Brain microvascular endothelial cell (primary cell): ENCODE measurements at regions not wholly inside any gene's neighbourhood (a gene's known extent, or its start where the extent isn't known, plus 50 kb on each side); places are given as distances from the start of the nearest gene placed in this dataset.
A peak's percentile ranks its signal among the peaks of the same experiment; 100 is the strongest.

ENCODE experiments used
- DNase-seq: peaks from one replicate; pipeline ENCODE4 v3.0.0-alpha.2; 2020
- H3K27ac ChIP-seq: fragments of 250-450 bp; sonication (Bioruptor Pico); 2 replicates; pipeline ENCODE4 v1.5.1; 2020; ENCODE audit warnings: mild to moderate bottlenecking, moderate library complexity
- H3K27me3 ChIP-seq: fragments of 250-450 bp; sonication (Bioruptor Pico); replicated peaks from 2 replicates; pipeline ENCODE4 v1.5.1; 2020; ENCODE audit warnings: mild to moderate bottlenecking
- H3K36me3 ChIP-seq: fragments of 250-450 bp; sonication (Bioruptor Pico); replicated peaks from 2 replicates; pipeline ENCODE4 v1.5.1; 2020; ENCODE audit warnings: mild to moderate bottlenecking
- H3K4me3 ChIP-seq: 2 replicates; pipeline ENCODE4 v1.5.1; 2011; ENCODE audit warnings: low read depth, mild to moderate bottlenecking, control low read depth, low read length, moderate library complexity
- CTCF ChIP-seq: IDR thresholded peaks from 2 replicates; pipeline ENCODE4 v1.5.1; 2011; ENCODE audit warnings: low read depth, mild to moderate bottlenecking, moderate library complexity, low read length, control low read depth, inconsistent platforms; ENCODE audit errors: missing control alignments
- in situ Hi-C: cut with HindIII; loops from 2 replicates; pipeline ENCODE4 v1.10.0; 2017; ENCODE audit warnings: low sequenced_read_pairs, low pct_ligation_motif_present

GRCh38 chr6:71197780-71198179 is 90.8 kb upstream of the OGFRL1 start:
- TF ChIP-seq CTCF, result no peak
- peak overlapping the region; percentile 73 for H3K27ac ChIP-seq
- in situ Hi-C loops, result loop anchor here (10.0 kb wide), 1 partner anchor 147 kb away; no protein-coding TSS in a partner anchor

GRCh38 chr6:71198908-71199307 is 89.7 kb upstream of the OGFRL1 start:
- no peak overlapping the region for H3K27ac ChIP-seq
- H3K36me3 ChIP-seq, result no peaks in the 10 kb centered on the region
- no peaks in the 10 kb centered on the region for H3K27me3 ChIP-seq
- in situ Hi-C loops, result loop anchor here (10.0 kb wide), 1 partner anchor 146 kb away; no protein-coding TSS in a partner anchor
- no peak for DNase-seq
- H3K4me3 ChIP-seq, result no peak overlapping the region
- TF ChIP-seq CTCF, result no peak

More at GRCh38 chr6:71197780-71198179, 90.8 kb upstream of the OGFRL1 start:
- no peak overlapping the region for H3K4me3 ChIP-seq
- no peaks in the 10 kb centered on the region for H3K27me3 ChIP-seq
- H3K36me3 ChIP-seq, result no peaks in the 10 kb centered on the region
- peak; percentile 63 for DNase-seq

GRCh38 chr6:71199736-71200135 is 88.9 kb upstream of the OGFRL1 start:
- in situ Hi-C loops, result loop anchor here (10.0 kb wide), 1 partner anchor 145 kb away; no protein-coding TSS in a partner anchor
- H3K27me3 ChIP-seq, result no peaks in the 10 kb centered on the region
- no peak for TF ChIP-seq CTCF
- H3K4me3 ChIP-seq, result no peak overlapping the region
- DNase-seq, result no peak
- no peak overlapping the region for H3K27ac ChIP-seq
- H3K36me3 ChIP-seq, result no peaks in the 10 kb centered on the region

- DNase-seq, result no peak
- TF ChIP-seq CTCF, result no peak
- Histone ChIP-seq H3K27me3 (no peaks in the 10 kb centered on the region), H3K4me3 (no peak overlapping the region), H3K27ac (no peak overlapping the region), H3K36me3 (no peaks in the 10 kb centered on the region)
- in situ Hi-C loops, result no loop called here
Measured at GRCh38 chr6:71203206-71203605, 85.4 kb upstream of the OGFRL1 start.

GRCh38 chr6:71204741-71205140 is 83.9 kb upstream of the OGFRL1 start:
- in situ Hi-C loops, result no loop called here
- H3K27ac ChIP-seq, result no peak overlapping the region
- no peaks in the 10 kb centered on the region for H3K36me3 ChIP-seq
- no peaks in the 10 kb centered on the region for H3K27me3 ChIP-seq
- no peak overlapping the region for H3K4me3 ChIP-seq
- no peak for DNase-seq
- TF ChIP-seq CTCF, result no peak

GRCh38 chr6:71205336-71205956 is 83.2 kb upstream of the OGFRL1 start:
- peak; percentile 4 for DNase-seq
- no peak for TF ChIP-seq CTCF
- no peaks in the 10 kb centered on the region for H3K36me3 ChIP-seq
- H3K4me3 ChIP-seq, result no peak overlapping the region
- in situ Hi-C loops, result no loop called here
- no peaks in the 10 kb centered on the region for H3K27me3 ChIP-seq
- H3K27ac ChIP-seq, result no peak overlapping the region
